Embryonic facial prominence (tissue), 1 donor: ENCODE measurements at regions not wholly inside any gene's neighbourhood (a gene's known extent, or its start where the extent isn't known, plus 50 kb on each side); places are given as distances from the start of the nearest gene placed in this dataset.

Experiments
- DNase-seq: peaks from one replicate; pipeline ENCODE4 v3.0.0-alpha.2; 2016; ENCODE audit errors: extremely low spot score

DNA sequence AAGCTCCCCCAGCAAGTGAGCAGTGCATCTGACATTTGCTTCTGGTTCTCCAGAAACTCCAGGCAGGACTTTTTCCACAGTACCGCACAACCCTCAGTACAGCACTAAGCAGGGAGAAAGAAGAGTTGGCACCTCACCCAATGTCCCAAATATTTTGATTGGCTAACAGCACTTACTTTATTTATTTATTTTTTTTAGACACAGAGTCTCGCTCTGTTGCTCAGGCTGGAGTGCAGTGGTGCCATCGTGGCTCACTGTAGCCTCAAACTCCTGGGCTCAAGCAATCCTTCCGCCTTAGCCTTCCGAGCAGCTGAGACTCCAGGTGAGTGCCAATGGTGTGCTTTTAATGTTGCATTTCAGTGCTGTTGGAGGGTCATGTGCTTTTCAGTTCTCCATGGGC lies 200.3 kb upstream of the ZMIZ1 start:
- DNase-seq = no peak

DNA sequence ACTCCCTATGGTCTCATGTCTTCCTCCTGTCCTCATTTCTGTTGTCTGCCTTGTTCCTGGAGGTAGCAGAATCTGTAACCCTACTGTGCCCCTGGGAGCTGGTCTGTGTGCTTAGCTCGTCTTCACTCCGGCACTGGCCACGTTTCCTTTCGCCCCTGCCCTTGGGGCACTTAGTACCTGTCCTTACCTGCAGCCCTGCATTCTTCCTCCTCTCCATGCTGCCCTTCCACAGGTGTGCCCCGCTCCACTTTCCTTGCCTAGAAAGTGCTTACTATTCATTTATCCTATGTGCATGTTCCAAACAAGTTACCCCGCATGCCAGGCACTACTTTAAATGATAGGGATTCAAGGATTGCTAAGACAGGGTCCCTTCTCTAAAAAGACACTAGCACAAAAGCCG lies 199.9 kb upstream of the ZMIZ1 start:
- no peak for DNase-seq

DNA sequence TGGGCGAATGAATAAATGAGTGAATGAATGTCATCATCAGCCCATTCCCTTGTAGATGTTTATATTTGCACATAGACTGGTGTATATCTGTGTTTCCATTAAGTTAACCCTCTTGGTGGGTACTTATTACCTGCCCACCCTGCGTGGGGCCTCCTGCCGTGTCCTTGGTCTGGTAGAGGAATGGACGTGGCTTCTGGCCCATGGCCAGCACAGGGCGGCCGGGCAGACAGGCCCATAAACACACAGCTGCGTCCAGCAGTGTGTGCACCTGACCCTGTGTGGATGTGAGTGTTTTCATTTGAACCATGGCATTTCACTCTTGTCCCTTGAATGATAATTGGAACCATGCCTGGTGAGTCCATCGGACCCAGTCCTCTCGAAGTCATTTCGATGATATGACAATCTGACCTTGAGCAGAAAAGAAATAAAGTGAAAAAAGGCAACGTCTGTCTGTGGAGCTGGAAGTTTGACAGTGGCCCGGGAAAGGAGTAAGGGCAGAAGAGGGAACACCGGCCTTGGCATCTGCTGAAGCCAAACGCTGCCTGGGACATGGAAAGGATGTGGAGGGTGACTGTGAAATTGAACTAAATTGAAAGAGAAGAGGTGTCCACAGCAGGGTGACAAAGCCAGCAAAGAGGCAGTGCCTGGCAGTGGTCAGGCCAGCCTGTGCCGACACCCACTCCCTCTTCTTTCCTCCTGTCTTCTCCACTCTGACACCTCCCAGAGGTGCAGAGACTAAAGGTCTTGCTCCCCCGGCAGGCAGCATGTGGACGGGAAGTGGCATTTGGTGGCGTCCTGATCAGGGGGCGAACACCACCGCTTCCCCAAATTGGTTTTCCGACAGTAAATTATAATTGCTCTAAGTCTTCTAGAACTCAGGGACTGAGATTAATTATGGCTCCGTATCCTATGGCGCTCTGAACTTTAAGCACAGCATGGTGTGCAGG lies 199.0 kb upstream of the ZMIZ1 start:
- no peak for DNase-seq

DNA sequence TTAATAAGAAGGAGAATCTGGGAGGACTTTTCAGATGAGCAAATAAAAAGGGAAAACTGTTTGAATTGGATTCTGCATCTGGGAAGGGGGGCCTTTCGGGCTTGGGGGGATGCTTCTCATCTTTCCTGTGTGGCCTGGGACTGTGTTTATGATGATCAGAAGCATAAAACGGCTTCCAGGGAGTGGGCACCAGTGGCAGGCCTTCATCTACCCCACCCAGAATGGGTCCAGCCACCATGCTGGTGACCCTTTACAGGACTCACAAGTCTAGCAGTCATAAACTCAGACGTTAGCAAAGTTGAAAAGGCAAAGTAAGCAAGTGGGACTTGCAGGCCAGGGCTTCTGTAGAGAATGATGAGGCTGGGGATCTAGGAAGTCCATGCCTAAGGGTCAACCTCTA lies 198.3 kb upstream of the ZMIZ1 start:
- no peak for DNase-seq

DNA sequence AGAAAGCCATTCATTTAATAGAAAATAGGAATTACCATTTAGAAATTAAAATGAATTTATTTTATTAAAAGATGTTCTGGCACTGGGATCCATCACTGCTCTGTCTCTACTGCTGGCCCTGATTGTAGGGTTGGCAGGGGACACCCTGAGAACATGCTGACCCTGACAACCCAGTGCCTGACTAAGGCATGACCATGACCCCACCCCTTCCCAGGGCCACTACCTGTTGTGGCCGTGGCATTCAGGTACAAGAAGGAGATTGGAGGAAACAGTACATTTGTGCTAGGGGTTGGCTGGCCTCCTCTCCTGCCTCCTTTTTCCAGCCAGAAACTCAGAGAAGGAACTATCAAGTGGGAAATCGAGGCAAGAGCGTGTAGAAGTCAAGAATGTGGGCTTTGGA lies 197.0 kb upstream of the ZMIZ1 start:
- DNase-seq = no peak

DNA sequence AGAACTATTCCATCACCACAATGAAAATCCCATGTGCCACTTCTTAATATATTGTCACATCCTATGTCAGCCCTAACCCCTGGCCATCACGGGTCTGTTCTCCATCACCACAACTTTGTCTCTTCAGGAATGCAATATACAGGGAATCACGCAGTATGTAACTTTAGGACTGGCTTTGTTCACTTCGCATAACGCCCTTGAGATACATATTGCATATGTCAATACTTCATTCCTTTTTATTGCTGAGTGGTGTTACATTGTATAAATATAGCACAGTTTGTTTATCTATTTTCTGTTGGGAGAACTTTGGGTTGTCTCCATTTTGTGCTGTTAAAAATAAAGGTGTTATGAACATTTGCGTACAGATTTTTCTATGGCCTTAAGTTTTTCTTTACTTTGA lies 195.4 kb upstream of the ZMIZ1 start:
- no peak for DNase-seq

DNA sequence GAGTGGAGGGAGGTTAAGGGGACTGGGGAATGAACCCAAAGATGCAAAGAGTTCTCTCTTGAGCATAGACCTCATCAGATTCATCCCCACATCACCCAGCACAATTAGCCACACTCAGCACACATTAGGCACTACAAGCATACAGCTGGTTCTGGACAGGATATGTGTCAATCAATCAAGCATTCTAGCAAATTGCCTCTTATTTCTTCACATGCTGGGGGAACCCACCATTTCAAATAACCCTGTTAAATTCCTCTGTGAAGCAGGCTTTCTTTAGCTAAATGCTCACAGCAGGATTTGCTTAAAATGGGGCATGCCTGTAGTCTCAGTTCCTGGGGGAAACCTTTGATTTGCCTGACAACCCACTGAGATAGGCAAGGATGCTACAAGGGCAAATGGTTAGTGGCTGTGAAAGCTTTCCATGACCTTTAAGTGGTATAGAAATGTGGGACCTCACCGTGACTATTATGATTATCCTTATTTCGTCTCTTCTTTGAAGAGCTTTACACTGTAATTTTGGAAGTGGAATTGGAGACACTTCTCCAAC lies 193.4 kb upstream of the ZMIZ1 start:
- no peak for DNase-seq

DNA sequence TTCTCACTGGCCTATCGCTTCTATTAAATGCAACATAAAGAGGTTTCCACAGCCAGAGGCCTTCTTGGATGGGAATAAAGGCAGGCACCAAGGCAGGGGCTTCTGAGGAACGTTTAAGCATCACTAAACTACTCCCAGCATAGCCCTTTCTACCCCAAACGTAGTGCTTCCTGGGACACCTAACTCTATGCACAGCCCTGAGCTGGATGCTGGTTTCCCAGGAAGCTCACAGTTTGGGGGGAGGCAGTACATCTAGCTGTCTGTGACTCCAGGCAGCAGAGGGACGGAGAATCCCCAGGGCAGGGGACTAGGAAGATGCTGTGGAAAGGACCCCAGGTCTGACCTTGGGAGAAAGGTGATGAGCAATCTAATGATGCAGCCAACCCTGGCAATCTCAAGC lies 192.8 kb upstream of the ZMIZ1 start:
- no peak for DNase-seq

DNA sequence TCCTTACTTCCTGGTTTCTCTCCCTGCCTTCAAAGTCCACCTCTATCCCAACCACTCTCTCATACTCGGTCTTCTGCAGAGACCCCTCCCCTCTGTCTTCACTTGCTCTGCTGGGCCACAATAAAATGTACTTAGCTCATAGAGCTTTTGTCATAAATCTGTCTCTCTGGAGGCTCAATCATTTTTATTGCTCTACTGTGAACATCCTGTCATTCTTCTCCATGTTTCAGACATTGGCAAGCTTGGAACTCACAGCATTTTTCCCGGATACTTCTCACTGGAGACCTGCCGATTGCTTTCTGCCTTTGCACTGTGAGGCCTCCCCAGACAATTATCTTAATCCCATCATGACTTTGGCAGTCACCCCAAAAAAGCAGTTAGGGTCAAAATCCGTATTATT lies 192.3 kb upstream of the ZMIZ1 start:
- no peak for DNase-seq

DNA sequence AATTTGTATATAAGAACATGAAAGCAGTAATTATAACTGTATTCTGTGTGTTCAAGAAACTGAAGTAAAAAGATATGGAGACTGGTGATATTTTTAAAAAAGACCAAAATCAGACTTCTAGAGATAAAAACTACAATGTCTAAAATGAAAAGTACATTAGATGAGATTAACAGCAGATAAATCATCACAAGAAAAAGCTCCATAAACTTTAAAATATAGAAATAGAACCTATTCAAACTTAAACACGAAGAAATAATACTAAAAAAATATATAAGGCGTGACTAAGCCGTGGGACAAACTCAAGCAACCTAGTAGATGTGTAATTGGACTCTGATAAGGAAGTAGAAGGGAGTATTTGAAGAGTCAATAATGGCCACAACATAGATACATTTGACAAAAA lies 189.1 kb upstream of the ZMIZ1 start:
- no peak for DNase-seq

DNA sequence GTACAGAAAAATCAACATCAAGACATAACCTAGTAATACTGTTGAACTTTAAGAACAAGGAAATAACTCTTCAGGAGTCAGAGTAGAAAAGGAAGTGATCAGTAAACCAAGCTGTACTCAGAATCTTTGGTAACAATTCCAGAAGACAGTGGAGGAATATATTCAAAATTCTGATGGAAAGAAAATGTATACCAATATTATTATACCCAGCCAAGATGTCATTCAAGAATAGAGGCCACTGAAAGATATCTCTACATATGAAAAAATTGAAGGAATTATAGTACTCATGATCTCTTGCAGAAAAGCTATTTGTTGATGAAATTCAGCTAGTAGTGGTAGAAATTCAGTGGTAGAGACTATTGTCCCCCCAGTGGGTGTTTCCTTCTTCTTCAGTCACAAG lies 182.6 kb upstream of the ZMIZ1 start:
- DNase-seq = no peak

DNA sequence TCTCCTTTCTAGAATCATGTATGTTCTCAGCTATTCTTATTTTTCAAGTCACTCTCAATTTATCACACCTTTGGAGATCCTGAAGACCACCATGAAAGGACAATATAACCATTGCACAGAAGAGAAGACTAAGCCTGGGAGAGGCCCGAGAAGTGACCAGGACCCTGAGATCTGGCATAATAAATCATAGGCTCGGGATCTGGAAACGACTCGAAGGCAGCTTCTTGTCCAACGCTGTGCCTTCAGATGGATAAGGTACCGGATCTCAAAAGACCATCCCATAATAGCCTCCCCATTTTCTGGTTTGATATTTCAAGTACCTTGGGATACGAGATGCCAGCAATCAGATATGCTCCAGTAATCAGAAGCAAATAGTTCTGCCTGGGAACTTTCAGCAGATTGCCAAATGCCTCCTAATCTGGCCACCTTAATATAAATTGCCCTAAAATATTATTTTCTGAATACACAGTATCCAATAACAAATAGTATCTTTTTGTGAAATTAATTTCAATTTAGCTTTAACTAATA lies 179.2 kb upstream of the ZMIZ1 start:
- DNase-seq = no peak

DNA sequence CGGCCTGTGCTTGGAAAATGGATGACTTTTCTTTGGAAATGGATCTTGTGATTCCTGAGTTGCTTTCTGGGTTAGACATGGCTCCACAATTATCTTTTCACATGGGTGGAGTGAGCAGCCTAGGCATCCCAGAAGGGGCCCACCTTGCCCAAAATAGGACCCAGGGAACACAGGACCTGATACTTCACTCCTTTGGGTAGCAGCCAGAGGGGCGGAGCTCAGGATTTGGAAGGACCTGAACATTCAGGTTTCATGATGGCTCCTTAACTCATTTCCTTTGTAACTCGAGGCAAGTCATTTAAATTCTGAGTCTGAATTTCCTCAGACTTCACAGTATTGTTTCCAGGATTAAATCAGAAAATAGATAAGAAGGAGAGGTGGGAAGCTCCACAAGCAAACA lies 178.3 kb upstream of the ZMIZ1 start:
- DNase-seq = no peak

DNA sequence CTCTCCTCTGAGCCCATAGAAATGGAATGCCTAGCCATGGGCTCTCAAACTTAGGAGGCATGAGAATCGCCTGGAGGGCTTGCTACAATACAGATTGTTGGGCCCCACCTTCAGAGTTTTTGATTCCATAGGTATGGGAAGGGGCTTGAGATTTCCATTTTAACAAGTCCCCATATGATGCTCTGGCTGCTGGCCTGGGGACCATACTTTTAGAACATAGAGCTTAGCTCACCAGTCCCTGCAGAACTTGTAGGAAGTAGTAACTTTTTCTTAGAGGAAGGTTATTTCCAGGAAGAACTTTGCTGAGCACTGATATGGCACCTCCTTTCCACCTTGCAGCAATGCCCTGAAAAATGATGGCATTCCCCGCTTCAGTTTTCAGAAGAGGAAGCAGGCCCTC lies 177.0 kb upstream of the ZMIZ1 start:
- no peak for DNase-seq

DNA sequence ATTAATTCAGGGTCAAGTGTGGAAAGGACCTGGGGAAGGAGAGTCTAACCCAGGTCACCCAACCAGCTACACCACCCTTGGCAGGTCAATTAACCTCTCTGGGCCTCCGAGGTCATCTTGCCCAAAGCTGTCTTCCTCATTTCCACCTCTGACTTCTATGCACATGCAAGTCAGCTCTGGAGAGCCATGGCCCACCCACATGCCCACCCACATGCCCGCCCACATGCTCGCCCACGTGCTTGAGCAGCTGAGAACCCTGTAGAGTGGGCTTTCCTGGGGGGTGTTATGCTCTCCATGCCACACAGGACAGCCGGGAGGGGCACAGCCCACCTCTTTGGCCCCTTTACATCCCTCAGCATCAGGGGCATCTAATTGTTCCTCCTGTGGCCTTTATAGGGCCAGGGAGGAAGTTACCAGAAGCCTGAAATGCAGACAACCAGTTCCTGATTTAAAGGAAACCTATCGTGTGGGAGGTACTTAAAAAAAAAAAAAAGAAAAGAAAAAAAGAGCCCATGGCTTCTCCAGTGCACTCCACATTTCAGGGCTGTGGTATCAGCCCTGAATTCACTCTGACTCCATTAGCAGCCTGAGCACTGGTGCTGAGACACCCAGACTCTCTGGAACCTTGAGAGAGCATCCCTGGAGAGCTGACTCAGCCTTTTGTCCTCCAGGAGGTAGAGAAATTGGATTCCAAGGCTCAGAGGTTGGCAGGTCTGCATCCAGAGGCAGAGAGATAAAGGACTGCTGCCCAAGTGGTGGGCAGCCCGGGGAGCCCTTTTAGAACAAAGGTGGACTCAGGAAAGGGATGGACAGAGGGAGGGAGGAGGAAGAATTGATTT lies 176.2 kb upstream of the ZMIZ1 start:
- no peak for DNase-seq

DNA sequence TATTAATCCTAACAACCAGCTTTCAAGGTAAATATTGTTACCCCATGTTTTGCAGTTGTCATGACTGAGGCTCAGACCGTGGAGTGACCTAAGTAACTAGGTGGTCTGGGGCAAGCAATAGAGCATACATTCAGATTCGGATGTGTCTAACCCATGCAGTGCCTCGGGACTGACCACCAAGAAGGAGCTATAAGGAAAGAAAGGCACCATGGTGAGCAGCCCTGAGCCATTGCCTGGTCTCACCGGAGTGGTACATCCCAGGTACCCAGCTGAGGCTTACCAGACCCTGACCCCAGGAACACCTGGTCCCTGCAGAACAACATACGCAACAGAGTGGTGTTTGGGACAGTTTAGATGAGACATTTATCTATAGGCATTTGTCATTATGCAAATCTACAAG lies 175.5 kb upstream of the ZMIZ1 start:
- DNase-seq = no peak

DNA sequence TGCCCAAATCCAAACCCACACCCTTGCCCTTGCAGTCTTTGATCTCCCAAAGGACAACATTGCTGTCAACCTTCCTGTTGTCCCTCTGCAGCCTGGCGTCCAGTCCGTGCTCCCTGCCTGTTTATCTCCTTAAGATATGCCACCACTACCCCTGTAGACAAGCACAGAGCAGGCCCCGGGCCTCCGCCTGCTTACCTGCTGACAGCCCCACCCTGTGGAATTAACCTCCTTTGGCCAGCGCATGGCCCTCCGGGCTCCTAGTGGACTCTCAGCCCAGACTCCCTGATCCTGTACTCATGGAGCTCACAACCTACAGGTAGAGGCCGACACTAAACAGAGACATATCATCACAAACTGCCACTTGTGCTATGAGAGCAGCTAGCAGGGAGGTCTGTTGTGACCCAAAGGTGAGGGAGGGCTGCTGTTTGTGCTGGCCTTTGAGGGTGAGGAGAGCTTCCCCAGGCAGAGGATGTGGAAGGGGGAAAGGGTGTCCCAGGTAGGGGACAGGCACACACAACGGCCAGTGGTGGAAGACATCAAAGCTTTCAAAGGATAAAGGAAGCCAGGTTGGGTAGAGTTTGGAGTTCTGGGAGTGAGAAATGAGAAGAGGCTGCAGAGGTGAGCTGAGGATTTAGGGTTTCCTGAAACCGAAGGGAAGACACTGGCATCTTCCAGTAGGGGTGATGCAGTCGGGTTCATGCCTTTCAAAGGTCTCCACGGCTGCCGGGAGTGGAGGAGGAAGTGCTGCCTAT lies 174.5 kb upstream of the ZMIZ1 start:
- DNase-seq = no peak

DNA sequence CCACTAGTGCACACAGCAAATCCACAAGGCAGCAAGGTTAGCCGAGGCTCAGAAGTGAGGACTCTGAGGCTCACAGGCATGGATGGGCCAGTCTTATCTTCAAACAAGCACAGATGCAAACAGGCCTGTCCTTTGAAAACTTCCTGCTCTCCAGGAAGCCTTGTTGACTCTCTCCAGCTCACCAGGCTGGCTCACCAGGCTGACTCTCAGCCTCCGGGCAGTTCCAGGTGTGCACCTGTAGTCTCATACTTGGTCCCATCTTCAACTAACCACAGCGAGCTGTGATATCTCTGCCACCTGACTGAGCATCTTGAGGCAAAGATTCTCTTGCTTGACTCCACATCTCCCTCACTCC lies 173.9 kb upstream of the ZMIZ1 start:
- DNase-seq = no peak

DNA sequence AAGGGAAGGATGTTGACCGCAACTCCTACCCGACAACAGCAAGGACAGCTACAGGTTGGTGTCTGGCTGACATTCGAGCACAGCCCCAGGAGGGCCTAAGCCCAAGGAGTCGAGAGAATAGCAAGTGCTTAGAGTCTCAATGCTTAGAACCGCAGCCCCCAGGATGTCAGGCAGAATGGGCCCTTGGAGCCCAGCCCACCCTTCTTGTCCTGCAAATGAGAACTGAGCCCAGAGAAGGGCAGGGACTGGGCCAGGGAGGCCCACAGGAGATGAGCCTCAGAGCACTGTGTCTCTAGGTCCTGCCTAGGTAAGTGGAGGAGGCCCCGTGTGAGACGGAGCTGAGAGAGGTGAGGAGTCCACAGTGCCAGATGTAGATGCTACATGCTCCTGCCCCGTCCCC lies 173.3 kb upstream of the ZMIZ1 start:
- DNase-seq = no peak

DNA sequence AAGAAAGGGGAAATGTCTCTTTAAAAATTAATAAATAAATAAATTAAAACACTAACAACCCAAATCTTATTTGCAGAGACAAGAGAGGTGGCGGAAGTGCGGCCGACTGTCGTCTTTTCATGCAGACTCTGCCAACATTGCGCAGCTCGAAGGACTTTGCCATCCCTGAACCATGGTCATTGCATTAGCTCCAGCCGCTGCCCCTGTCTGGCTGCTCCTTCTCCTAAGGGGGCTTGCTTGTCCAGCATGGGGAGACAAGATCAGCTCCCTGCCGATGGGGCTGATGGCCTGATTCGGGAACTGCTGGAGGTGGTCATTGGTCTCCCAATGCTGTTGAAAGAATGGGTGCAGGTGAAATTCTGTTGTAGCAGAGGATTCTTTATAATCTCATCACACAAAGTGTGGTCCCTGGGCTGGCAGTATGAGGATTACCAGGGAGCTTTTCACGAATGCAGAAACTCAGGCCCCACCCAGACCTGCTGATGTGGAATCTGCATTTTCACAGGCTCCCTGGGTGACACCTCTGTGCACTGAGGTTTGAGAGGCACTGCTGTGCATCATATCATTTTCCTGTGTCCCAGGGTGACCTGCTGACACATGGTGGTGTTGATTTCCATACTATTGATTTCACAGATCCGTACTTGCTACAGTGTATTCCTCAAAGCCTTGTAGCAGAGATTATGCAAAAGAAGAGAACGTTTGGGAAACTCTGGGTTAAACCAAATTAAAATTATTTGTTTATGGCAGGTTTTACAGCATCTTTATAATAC lies 172.4 kb upstream of the ZMIZ1 start:
- no peak for DNase-seq
